Prostate gland (tissue), 2 donors: ENCODE measurements at regions not wholly inside any gene's neighbourhood (a gene's known extent, or its start where the extent isn't known, plus 50 kb on each side); places are given as distances from the start of the nearest gene placed in this dataset.
"Not testable (repeated sequence)": the region's sequence is repeated elsewhere in the genome, so short reads cannot be mapped to it uniquely, and the experiment has no call there.

ENCODE experiments used
- DNase-seq: peaks from one replicate; pipeline ENCODE4 v3.0.0-alpha.2; 2019; ENCODE audit warnings: low spot score
- H3K27ac ChIP-seq, 2 donors: fragments of 200-600 bp; sonication (generic); 2 replicates each; pipeline ENCODE4 v1.5.1; 2017 to 2019
- H3K27me3 ChIP-seq: fragments of 200-600 bp; sonication (generic); replicated peaks from 2 replicates; pipeline ENCODE4 v1.5.1; 2019; ENCODE audit not compliant: insufficient read depth
- H3K36me3 ChIP-seq, 2 donors: fragments of 200-600 bp; sonication (generic); 1 replicate in 1 of 2; 2 replicates in 1 of 2; pipeline versions ENCODE4 v1.5.1 to v1.8.1; 2017 to 2019
- H3K4me1 ChIP-seq: fragments of 200-600 bp; sonication (generic); replicated peaks from 2 replicates; pipeline ENCODE4 v1.5.1; 2019
- H3K4me3 ChIP-seq, 2 donors: fragments of 200-600 bp; sonication (generic); 2 replicates each; pipeline ENCODE4 v1.5.1; 2017 to 2019
- H3K9me3 ChIP-seq: fragments of 200-600 bp; sonication (generic); 2 replicates; pipeline ENCODE4 v1.5.1; 2017
- CTCF ChIP-seq, 4 experiments: fragments of 200-600 bp in 2 of 4; fragments of 450-650 bp in 2 of 4; sonication (generic) in 2 of 4; IDR thresholded peaks; 1 replicate in 3 of 4; 2 replicates in 1 of 4; pipeline ENCODE4 v1.5.1; 2016 to 2019; ENCODE audit warnings: antibody characterized with exemption in 4 of 4, mild to moderate bottlenecking in 2 of 4, moderate library complexity in 2 of 4
- POLR2A ChIP-seq: fragments of 450-650 bp; IDR thresholded peaks from one replicate; pipeline ENCODE4 v1.6.1; 2016; ENCODE audit warnings: antibody characterized with exemption, mild to moderate bottlenecking
- POLR2AphosphoS5 ChIP-seq: sonication (generic); formaldehyde crosslinking; IDR thresholded peaks from one replicate; pipeline ENCODE4 v1.6.1; 2017; ENCODE audit warnings: antibody characterized with exemption
- WGBS: methylation state at CpG from one replicate; pipeline ENCODE4 v1.1.5; 2018; 5-methylcytosine and 5-hydroxymethylcytosine counted together
- intact Hi-C: fragments of 100-400 bp; cut with DNase I; formaldehyde crosslinking; loops from one replicate; pipeline ENCODE4 v1.14.2; 2022

GRCh38 chr21:27026501-27026900 is 59.6 kb upstream of the ADAMTS5 start:
- Histone ChIP-seq H3K36me3 (no peaks in the 10 kb centered on the region), H3K27ac (no peak overlapping the region), H3K27me3 (no peaks in the 10 kb centered on the region), H3K9me3 (no peaks in the 10 kb centered on the region), H3K4me3 (no peak overlapping the region), H3K4me1 (no peaks in the 10 kb centered on the region)
- 87% methylated on average over 1 of the region's 1 CpG for WGBS
- intact Hi-C loops = no loop called here
- TF ChIP-seq CTCF (IDR thresholded peaks at IDR 0.05) (no peak), POLR2AphosphoS5 (no peak), POLR2A (no peak)
- DNase-seq = no peak

GRCh38 chr21:27025708-27026107 is 58.8 kb upstream of the ADAMTS5 start:
- H3K27ac ChIP-seq, H3K4me1 ChIP-seq, DNase-seq, intact Hi-C loops, H3K27me3 ChIP-seq, H3K36me3 ChIP-seq, H3K4me3 ChIP-seq, H3K9me3 ChIP-seq: not testable (repeated sequence)
- 73% methylated on average over 10 of the region's 10 CpGs for WGBS

- H3K4me3 ChIP-seq = no peak overlapping the region
- intact Hi-C loops = no loop called here
- no peaks in the 10 kb centered on the region for H3K27me3 ChIP-seq
- H3K36me3 ChIP-seq = no peaks in the 10 kb centered on the region
- no peaks in the 10 kb centered on the region for H3K4me1 ChIP-seq
- TF ChIP-seq POLR2AphosphoS5 (no peak), CTCF (IDR thresholded peaks at IDR 0.05) (no peak), POLR2A (no peak)
- no peaks in the 10 kb centered on the region for H3K9me3 ChIP-seq
- WGBS = 68% methylated on average over 1 of the region's 1 CpG
- no peak for DNase-seq
- no peak overlapping the region for H3K27ac ChIP-seq
Observed at GRCh38 chr21:27024971-27025370, 58.1 kb upstream of the ADAMTS5 start.

DNA sequence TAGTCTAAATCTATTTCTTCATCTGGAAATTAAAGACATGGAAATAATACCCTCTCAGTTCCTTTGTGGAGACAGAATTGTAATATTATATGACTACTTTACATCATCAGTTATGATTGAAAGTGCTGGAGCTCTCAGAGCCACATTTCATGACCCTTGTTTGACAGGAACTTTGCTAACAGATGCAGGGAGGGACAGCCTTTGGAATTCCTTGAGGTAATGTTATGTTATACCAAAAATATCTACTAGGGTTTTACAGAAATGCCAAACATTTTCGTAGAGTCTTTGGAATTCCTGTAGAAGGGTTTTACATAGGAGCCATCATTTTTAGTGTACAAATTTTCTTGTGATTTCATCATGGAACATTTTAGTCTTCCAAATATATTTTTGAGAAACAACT is 57.4 kb upstream of the ADAMTS5 start:
- TF ChIP-seq POLR2AphosphoS5 (no peak), CTCF (IDR thresholded peaks at IDR 0.05) (no peak), POLR2A (no peak)
- 29% methylated on average over 1 of the region's 1 CpG for WGBS
- no peak for DNase-seq

DNA sequence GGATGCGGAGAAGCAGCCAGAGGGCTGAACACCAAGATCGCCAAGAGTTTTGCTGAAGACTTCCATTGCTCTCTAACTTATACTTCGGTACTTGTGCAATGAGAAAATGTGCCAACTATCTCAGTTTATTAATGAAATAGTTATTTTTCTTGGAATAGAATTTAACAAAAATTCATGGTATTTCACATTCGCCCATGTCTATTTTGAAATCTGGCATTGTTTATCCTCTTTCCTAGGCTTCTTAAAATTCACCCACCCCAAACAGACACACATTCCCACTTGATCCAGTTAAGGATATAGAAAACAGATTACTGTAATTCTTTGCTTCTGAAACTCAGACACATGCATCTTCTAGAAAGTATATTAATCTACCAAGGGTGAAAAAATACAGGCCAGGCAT is 56.3 kb upstream of the ADAMTS5 start:
- intact Hi-C loops = no loop called here
- no peak for TF ChIP-seq POLR2A
- Histone ChIP-seq H3K27me3 (no peaks in the 10 kb centered on the region), H3K27ac (no peak overlapping the region), H3K9me3 (no peaks in the 10 kb centered on the region), H3K36me3 (no peaks in the 10 kb centered on the region), H3K4me1 (no peaks in the 10 kb centered on the region), H3K4me3 (no peak overlapping the region)
- 90% methylated on average over 4 of the region's 4 CpGs for WGBS
- no peak for DNase-seq

More for the DNA sequence above, 57.4 kb upstream of the ADAMTS5 start:
- H3K27ac ChIP-seq = no peak overlapping the region
- no peaks in the 10 kb centered on the region for H3K27me3 ChIP-seq
- H3K4me1 ChIP-seq = no peaks in the 10 kb centered on the region
- H3K36me3 ChIP-seq = no peaks in the 10 kb centered on the region
- no peak overlapping the region for H3K4me3 ChIP-seq
- intact Hi-C loops = no loop called here
- H3K9me3 ChIP-seq = no peaks in the 10 kb centered on the region

GRCh38 chr21:27021801-27022200 is 54.9 kb upstream of the ADAMTS5 start:
- no peak overlapping the region for H3K4me3 ChIP-seq
- no peaks in the 10 kb centered on the region for H3K4me1 ChIP-seq
- 87% methylated on average over 1 of the region's 1 CpG for whole genome bisulfite sequencing
- no peaks in the 10 kb centered on the region for H3K9me3 ChIP-seq
- no peak for DNase-seq
- intact Hi-C loops = no loop called here
- H3K36me3 ChIP-seq = no peaks in the 10 kb centered on the region
- H3K27me3 ChIP-seq = no peaks in the 10 kb centered on the region
- TF ChIP-seq CTCF (IDR thresholded peaks at IDR 0.05) (no peak), POLR2AphosphoS5 (no peak), POLR2A (no peak)
- no peak overlapping the region for H3K27ac ChIP-seq
